GF-D8 (cell line): ENCODE measurements at regions not wholly inside any gene's neighbourhood (a gene's known extent, or its start where the extent isn't known, plus 50 kb on each side); places are given as distances from the start of the nearest gene placed in this dataset.

Source experiments
- DNase-seq: peaks from one replicate; lab custom pipeline; 2025; lab: John Stamatoyannopoulos, UW

GRCh38 chr22:48892578-48893287 is 934.9 kb downstream of the BRD1 start:
- DNase-seq = no peak

- DNase-seq = no peak
These were observed 935.7 kb downstream of the BRD1 start for GRCh38 chr22:48891688-48892577.

GRCh38 chr22:48890693-48891554 is 936.7 kb downstream of the BRD1 start:
- DNase-seq = no peak

- DNase-seq = no peak
These were observed 937.6 kb downstream of the BRD1 start for GRCh38 chr22:48889887-48890692.

- DNase-seq = no peak
These were observed 938.4 kb downstream of the BRD1 start for GRCh38 chr22:48889209-48889830.

- no peak for DNase-seq
These were observed 939.0 kb downstream of the BRD1 start for GRCh38 chr22:48888466-48889208.

GRCh38 chr22:48887394-48888332 is 940.0 kb downstream of the BRD1 start:
- DNase-seq = no peak

- no peak for DNase-seq
These were observed 940.9 kb downstream of the BRD1 start for GRCh38 chr22:48886604-48887393.

GRCh38 chr22:48885919-48886305 is 941.8 kb downstream of the BRD1 start:
- DNase-seq = no peak

- DNase-seq = no peak
These were observed 942.3 kb downstream of the BRD1 start for GRCh38 chr22:48885271-48885918.

GRCh38 chr22:48884786-48885185 is 942.9 kb downstream of the BRD1 start:
- DNase-seq = no peak

- DNase-seq = no peak
These were observed 943.3 kb downstream of the BRD1 start for GRCh38 chr22:48884324-48884723.

- no peak for DNase-seq
These were observed 944.3 kb downstream of the BRD1 start for GRCh38 chr22:48883211-48883960.

GRCh38 chr22:48882636-48883200 is 945.0 kb downstream of the BRD1 start:
- no peak for DNase-seq

- DNase-seq = no peak
These were observed 946.2 kb downstream of the BRD1 start for GRCh38 chr22:48881326-48881980.

- no peak for DNase-seq
These were observed 946.9 kb downstream of the BRD1 start for GRCh38 chr22:48880749-48881148.
